Naive B cell (primary cell): ENCODE measurements at regions not wholly inside any gene's neighbourhood (a gene's known extent, or its start where the extent isn't known, plus 50 kb on each side); places are given as distances from the start of the nearest gene placed in this dataset.
"Not testable (repeated sequence)": the region's sequence is repeated elsewhere in the genome, so short reads cannot be mapped to it uniquely, and the experiment has no call there.

Experiments used
- ATAC-seq, 2 donors: fragments of 150-1000 bp; cut with Tn5 transposase; 2 replicates each; pipeline ENCODE4 v1.10.0; 2021; ENCODE audit warnings: low read depth in 2 of 2, mild to moderate bottlenecking in 2 of 2, moderate library complexity in 2 of 2
- DNase-seq: peaks from one replicate; pipeline ENCODE4 v3.0.0; 2022
- H3K27ac Mint-ChIP-seq, 6 donors: one replicate each; pipeline ENCODE4 v1.8.0; 2020 to 2022; ENCODE audit warnings: mild to moderate bottlenecking in 6 of 6, mixed read lengths in 6 of 6, moderate library complexity in 5 of 6, inconsistent platforms in 2 of 6
- H3K27me3 Mint-ChIP-seq, 3 donors: one replicate each; pipeline ENCODE4 v1.8.0; 2021 to 2022; ENCODE audit warnings: mixed read lengths in 3 of 3, mild to moderate bottlenecking in 1 of 3
- H3K36me3 Mint-ChIP-seq, 2 donors: one replicate each; pipeline ENCODE4 v1.8.0; 2020 to 2022; ENCODE audit warnings: mixed read lengths in 2 of 2, inconsistent platforms in 1 of 2, mild to moderate bottlenecking in 1 of 2
- H3K4me1 Mint-ChIP-seq, 3 donors: one replicate each; pipeline ENCODE4 v1.8.0; 2020 to 2022; ENCODE audit warnings: mixed read lengths in 3 of 3, inconsistent platforms in 1 of 3, mild to moderate bottlenecking in 1 of 3, moderate library complexity in 1 of 3
- H3K4me3 Mint-ChIP-seq, 8 donors: one replicate each; pipeline ENCODE4 v1.8.0; 2020 to 2022; ENCODE audit warnings: mild to moderate bottlenecking in 8 of 8, mixed read lengths in 8 of 8, moderate library complexity in 8 of 8, inconsistent platforms in 2 of 8
- H3K9me3 Mint-ChIP-seq, 7 donors: one replicate each; pipeline ENCODE4 v1.8.0; 2020 to 2022; ENCODE audit warnings: mixed read lengths in 7 of 7, mild to moderate bottlenecking in 5 of 7, inconsistent platforms in 2 of 7, moderate library complexity in 1 of 7

GRCh38 chr1:143727263-143727662 lies 244.5 kb downstream of the FAM72C start:
- Mint-ChIP-seq H3K9me3 (peaks cover 0 to 17% (median 4%) of the 10 kb centered on the region in 7 donors), H3K36me3 (peaks cover 0 to 7% of the 10 kb centered on the region in 2 donors), H3K27ac (no peak overlapping the region), H3K27me3 (peaks cover 30 to 34% (median 33%) of the 10 kb centered on the region in 3 donors), H3K4me3 (no peak overlapping the region), H3K4me1 (peaks cover 0 to 5% (median 0%) of the 10 kb centered on the region in 3 donors)
- no peak for ATAC-seq
- no peak for DNase-seq

- peaks cover 30 to 45% (median 39%) of the 10 kb centered on the region in 3 donors for H3K27me3 Mint-ChIP-seq
Observed at GRCh38 chr1:143721024-143721373, 250.8 kb downstream of the FAM72C start.

GRCh38 chr1:143720087-143721023 lies 251.4 kb downstream of the FAM72C start:
- H3K4me3 Mint-ChIP-seq: peak overlapping the region in 4 of 8 donors; percentile 1 to 88 (median 13)
- H3K27ac Mint-ChIP-seq: peak overlapping the region in 1 of 6 donors; percentile 62
- H3K27me3 Mint-ChIP-seq: peaks cover 30 to 45% (median 39%) of the 10 kb centered on the region in 3 donors
- H3K36me3 Mint-ChIP-seq: no peaks in the 10 kb centered on the region
- H3K4me1 Mint-ChIP-seq: peaks cover 0 to 6% (median 5%) of the 10 kb centered on the region in 3 donors
- DNase-seq (no peak), ATAC-seq (no peak)
- H3K9me3 Mint-ChIP-seq: peaks cover 0 to 9% (median 3%) of the 10 kb centered on the region in 7 donors

More at GRCh38 chr1:143721024-143721373, 250.8 kb downstream of the FAM72C start:
- H3K9me3 Mint-ChIP-seq: peaks cover 0 to 9% (median 3%) of the 10 kb centered on the region in 7 donors
- DNase-seq (no peak), ATAC-seq (no peak)
- H3K4me1 Mint-ChIP-seq: peaks cover 0 to 6% (median 5%) of the 10 kb centered on the region in 3 donors
- H3K36me3 Mint-ChIP-seq: no peaks in the 10 kb centered on the region
- no peak overlapping the region for H3K27ac Mint-ChIP-seq
- H3K4me3 Mint-ChIP-seq: peak overlapping the region in 3 of 8 donors; percentile 1 to 88 (median 6)

GRCh38 chr1:143718524-143718923 lies 253.3 kb downstream of the FAM72C start:
- Mint-ChIP-seq H3K27ac (no peak overlapping the region), H3K36me3 (no peaks in the 10 kb centered on the region), H3K9me3 (peaks cover 0 to 9% (median 3%) of the 10 kb centered on the region in 7 donors), H3K4me3 (no peak overlapping the region), H3K27me3 (peaks cover 24 to 37% (median 33%) of the 10 kb centered on the region in 3 donors), H3K4me1 (peaks cover 0 to 6% (median 5%) of the 10 kb centered on the region in 3 donors)
- DNase-seq (no peak), ATAC-seq (no peak)

- DNase-seq (no peak), ATAC-seq (no peak)
- H3K4me3 Mint-ChIP-seq: peak overlapping the region in 1 of 8 donors; percentile 6
- peaks cover 0 to 6% (median 5%) of the 10 kb centered on the region in 3 donors for H3K4me1 Mint-ChIP-seq
- peaks cover 24 to 32% (median 28%) of the 10 kb centered on the region in 3 donors for H3K27me3 Mint-ChIP-seq
- no peak overlapping the region for H3K27ac Mint-ChIP-seq
- H3K36me3 Mint-ChIP-seq: no peaks in the 10 kb centered on the region
- peaks cover 0 to 9% (median 3%) of the 10 kb centered on the region in 7 donors for H3K9me3 Mint-ChIP-seq
Observed at GRCh38 chr1:143718021-143718420, 253.8 kb downstream of the FAM72C start.

- Mint-ChIP-seq H3K27ac (peak overlapping the region in 1 of 6 donors; percentile 86), H3K36me3 (no peaks in the 10 kb centered on the region), H3K9me3 (peaks cover 0 to 9% (median 3%) of the 10 kb centered on the region in 7 donors), H3K27me3 (peaks cover 23 to 30% (median 27%) of the 10 kb centered on the region in 3 donors), H3K4me1 (peaks cover 0 to 6% (median 5%) of the 10 kb centered on the region in 3 donors), H3K4me3 (no peak overlapping the region)
- no peak for ATAC-seq
- no peak for DNase-seq
Observed at GRCh38 chr1:143717434-143717833, 254.4 kb downstream of the FAM72C start.

- not testable (repeated sequence) for DNase-seq, ATAC-seq
- H3K27me3 Mint-ChIP-seq: peaks cover 21 to 28% (median 22%) of the 10 kb centered on the region in 3 donors
Observed at GRCh38 chr1:143714913-143715312, 256.9 kb downstream of the FAM72C start.

GRCh38 chr1:143709606-143710259 lies 262.1 kb downstream of the FAM72C start:
- H3K9me3 Mint-ChIP-seq, ATAC-seq, H3K4me1 Mint-ChIP-seq, H3K36me3 Mint-ChIP-seq, H3K27ac Mint-ChIP-seq, DNase-seq: not testable (repeated sequence)
- peaks cover 25 to 35% (median 26%) of the 10 kb centered on the region in 3 donors for H3K27me3 Mint-ChIP-seq
- peak overlapping the region in 2 of 8 donors; percentile 47 to 73 for H3K4me3 Mint-ChIP-seq

More at GRCh38 chr1:143714913-143715312, 256.9 kb downstream of the FAM72C start:
- H3K4me3 Mint-ChIP-seq, H3K27ac Mint-ChIP-seq, H3K4me1 Mint-ChIP-seq, H3K36me3 Mint-ChIP-seq, H3K9me3 Mint-ChIP-seq: not testable (repeated sequence)

- not testable (repeated sequence) for ATAC-seq, H3K27ac Mint-ChIP-seq, H3K4me3 Mint-ChIP-seq, DNase-seq
- H3K9me3 Mint-ChIP-seq: peaks cover 0 to 23% (median 5%) of the 10 kb centered on the region in 7 donors
- H3K27me3 Mint-ChIP-seq: peaks cover 43 to 44% (median 44%) of the 10 kb centered on the region in 3 donors
- peaks cover 4 to 15% (median 5%) of the 10 kb centered on the region in 3 donors for H3K4me1 Mint-ChIP-seq
- peaks cover 4 to 10% of the 10 kb centered on the region in 2 donors for H3K36me3 Mint-ChIP-seq
Observed at GRCh38 chr1:143702739-143703138, 269.0 kb downstream of the FAM72C start.

GRCh38 chr1:143699731-143700130 lies 272.1 kb downstream of the FAM72C start:
- Mint-ChIP-seq H3K36me3 (peaks cover 4 to 10% of the 10 kb centered on the region in 2 donors), H3K9me3 (peaks cover 2 to 23% (median 5%) of the 10 kb centered on the region in 7 donors), H3K4me1 (peaks cover 4 to 15% (median 5%) of the 10 kb centered on the region in 3 donors), H3K27me3 (peaks cover 46 to 56% (median 52%) of the 10 kb centered on the region in 3 donors), H3K27ac (no peak overlapping the region), H3K4me3 (peak overlapping the region in 1 of 8 donors; percentile 40)
- no peak for DNase-seq
- ATAC-seq: no peak

- Mint-ChIP-seq H3K27me3 (peaks cover 49 to 62% (median 54%) of the 10 kb centered on the region in 3 donors), H3K4me1 (peaks cover 4 to 15% (median 5%) of the 10 kb centered on the region in 3 donors), H3K36me3 (peaks cover 4 to 10% of the 10 kb centered on the region in 2 donors), H3K9me3 (peaks cover 2 to 23% (median 5%) of the 10 kb centered on the region in 7 donors), H3K4me3 (peak overlapping the region in 2 of 8 donors; percentile 31 to 35), H3K27ac (peak overlapping the region in 1 of 6 donors; percentile 94)
- DNase-seq (no peak), ATAC-seq (no peak)
Observed at GRCh38 chr1:143699115-143699514, 272.7 kb downstream of the FAM72C start.

- Mint-ChIP-seq H3K9me3 (peaks cover 2 to 23% (median 5%) of the 10 kb centered on the region in 7 donors), H3K36me3 (peaks cover 4 to 10% of the 10 kb centered on the region in 2 donors), H3K27ac (no peak overlapping the region), H3K27me3 (peaks cover 59 to 73% (median 59%) of the 10 kb centered on the region in 3 donors), H3K4me1 (peaks cover 4 to 15% (median 5%) of the 10 kb centered on the region in 3 donors), H3K4me3 (no peak overlapping the region)
- DNase-seq (no peak), ATAC-seq (no peak)
Observed at GRCh38 chr1:143698016-143698415, 273.8 kb downstream of the FAM72C start.

GRCh38 chr1:143694085-143694484 lies 277.7 kb downstream of the FAM72C start:
- Mint-ChIP-seq H3K27ac (peak overlapping the region in 1 of 6 donors; percentile 49), H3K27me3 (peaks cover 60 to 81% (median 61%) of the 10 kb centered on the region in 3 donors), H3K4me3 (no peak overlapping the region), H3K4me1 (peaks cover 4 to 14% (median 5%) of the 10 kb centered on the region in 3 donors), H3K9me3 (peaks cover 2 to 28% (median 9%) of the 10 kb centered on the region in 7 donors), H3K36me3 (peaks cover 1 to 19% of the 10 kb centered on the region in 2 donors)
- no peak for DNase-seq
- no peak for ATAC-seq
